KMS-11 (cell line): ENCODE measurements at regions not wholly inside any gene's neighbourhood (a gene's known extent, or its start where the extent isn't known, plus 50 kb on each side); places are given as distances from the start of the nearest gene placed in this dataset.

Experiments used
- H2AFZ ChIP-seq: fragments of 200-600 bp; sonication (generic); 2 replicates; pipeline ENCODE4 v1.6.1; 2016; ENCODE audit warnings: antibody characterized with exemption, mixed run types, low read depth
- H3K27ac ChIP-seq: fragments of 200-600 bp; sonication (generic); 2 replicates; pipeline ENCODE4 v1.6.1; 2016; ENCODE audit warnings: mild to moderate bottlenecking, mixed run types
- H3K27me3 ChIP-seq: fragments of 200-600 bp; sonication (generic); 2 replicates; pipeline ENCODE4 v1.6.1; 2017; ENCODE audit warnings: mild to moderate bottlenecking, low read depth, mixed run types, moderate library complexity; ENCODE audit not compliant: insufficient read depth
- H3K36me3 ChIP-seq: fragments of 200-600 bp; sonication (generic); 2 replicates; pipeline ENCODE4 v1.6.1; 2017; ENCODE audit warnings: mild to moderate bottlenecking, mixed run types; ENCODE audit not compliant: insufficient read depth
- H3K4me1 ChIP-seq: fragments of 200-600 bp; sonication (generic); 2 replicates; pipeline ENCODE4 v1.6.1; 2016; ENCODE audit warnings: mild to moderate bottlenecking, low read depth, mixed run types; ENCODE audit not compliant: poor library complexity, severe bottlenecking
- H3K4me2 ChIP-seq: fragments of 200-600 bp; sonication (generic); 2 replicates; pipeline ENCODE4 v1.7.0; 2016; ENCODE audit warnings: mild to moderate bottlenecking, mixed run types
- H3K4me3 ChIP-seq: fragments of 200-600 bp; sonication (generic); IDR thresholded peaks from 2 replicates; pipeline ENCODE4 v1.6.1; 2017; ENCODE audit warnings: low read depth, low read length, mixed read lengths; ENCODE audit not compliant: insufficient read depth
- H3K79me2 ChIP-seq: fragments of 200-600 bp; sonication (generic); 2 replicates; pipeline ENCODE4 v1.6.1; 2016; ENCODE audit warnings: low read depth, mixed run types; ENCODE audit not compliant: insufficient read depth
- H3K9ac ChIP-seq: fragments of 200-600 bp; sonication (generic); 2 replicates; pipeline ENCODE4 v1.6.1; 2016; ENCODE audit warnings: mild to moderate bottlenecking, mixed run types
- H4K20me1 ChIP-seq: fragments of 200-600 bp; sonication (generic); 2 replicates; pipeline ENCODE4 v1.6.1; 2016; ENCODE audit warnings: mild to moderate bottlenecking, mixed run types; ENCODE audit not compliant: insufficient read depth
- TF ChIP-seq, protein P1 (sequence below): fragments of 200-600 bp; sonication (generic); conservative IDR thresholded peaks from 2 replicates; pipeline ENCODE4 v1.6.1; 2017; ENCODE audit warnings: low read depth, mild to moderate bottlenecking, antibody characterized with exemption, low read length, moderate library complexity, mixed read lengths

DNA sequence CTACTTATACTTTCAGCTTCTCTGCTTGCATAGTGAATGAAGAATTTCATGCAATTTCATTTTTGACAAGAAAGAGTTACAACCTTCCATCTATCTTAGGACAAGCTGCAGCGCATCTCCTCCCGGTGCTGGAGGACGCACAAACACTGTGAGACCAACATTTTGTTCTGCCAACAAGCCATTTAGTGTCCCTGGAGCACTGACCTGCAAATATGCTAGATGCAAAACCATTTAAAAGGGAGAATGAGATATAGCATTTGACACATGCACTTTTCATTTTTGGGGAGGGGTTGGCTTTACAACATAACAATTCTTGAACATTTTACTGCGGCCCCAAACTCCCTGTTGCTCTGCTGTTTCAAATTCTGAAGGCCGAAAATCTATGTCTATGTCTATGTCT lies 127.2 kb upstream of the SLC30A5 start:
- Histone ChIP-seq H3K4me3 (no peak overlapping the region), H3K79me2 (no peaks in the 10 kb centered on the region), H3K4me2 (no peak overlapping the region), H3K36me3 (no peaks in the 10 kb centered on the region), H4K20me1 (no peaks in the 10 kb centered on the region), H3K27ac (no peak overlapping the region), H3K27me3 (no peaks in the 10 kb centered on the region), H3K4me1 (no peaks in the 10 kb centered on the region), H3K9ac (no peak overlapping the region), H2AFZ (no peak overlapping the region)
- TF ChIP-seq, protein P1, sequence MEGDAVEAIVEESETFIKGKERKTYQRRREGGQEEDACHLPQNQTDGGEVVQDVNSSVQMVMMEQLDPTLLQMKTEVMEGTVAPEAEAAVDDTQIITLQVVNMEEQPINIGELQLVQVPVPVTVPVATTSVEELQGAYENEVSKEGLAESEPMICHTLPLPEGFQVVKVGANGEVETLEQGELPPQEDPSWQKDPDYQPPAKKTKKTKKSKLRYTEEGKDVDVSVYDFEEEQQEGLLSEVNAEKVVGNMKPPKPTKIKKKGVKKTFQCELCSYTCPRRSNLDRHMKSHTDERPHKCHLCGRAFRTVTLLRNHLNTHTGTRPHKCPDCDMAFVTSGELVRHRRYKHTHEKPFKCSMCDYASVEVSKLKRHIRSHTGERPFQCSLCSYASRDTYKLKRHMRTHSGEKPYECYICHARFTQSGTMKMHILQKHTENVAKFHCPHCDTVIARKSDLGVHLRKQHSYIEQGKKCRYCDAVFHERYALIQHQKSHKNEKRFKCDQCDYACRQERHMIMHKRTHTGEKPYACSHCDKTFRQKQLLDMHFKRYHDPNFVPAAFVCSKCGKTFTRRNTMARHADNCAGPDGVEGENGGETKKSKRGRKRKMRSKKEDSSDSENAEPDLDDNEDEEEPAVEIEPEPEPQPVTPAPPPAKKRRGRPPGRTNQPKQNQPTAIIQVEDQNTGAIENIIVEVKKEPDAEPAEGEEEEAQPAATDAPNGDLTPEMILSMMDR: no peak

DNA sequence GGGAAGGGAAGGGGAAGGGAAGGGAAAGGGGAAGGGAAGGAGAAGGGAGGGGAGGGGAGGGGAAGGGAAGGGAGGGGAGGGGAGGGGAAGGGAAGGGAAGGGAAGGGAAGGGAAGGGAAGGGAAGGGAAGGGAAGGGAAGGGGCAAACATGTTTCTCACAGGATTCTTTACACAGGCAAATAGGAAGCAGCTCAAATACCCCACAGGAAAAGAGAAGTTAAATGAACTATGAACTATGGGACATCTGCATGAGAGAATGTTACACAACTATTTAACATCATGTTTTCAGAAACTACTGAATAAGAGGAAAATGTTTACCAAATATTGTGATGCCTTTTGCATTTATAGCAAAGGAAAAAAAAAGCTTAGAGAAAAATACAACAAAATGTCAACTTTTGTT lies 125.4 kb upstream of the SLC30A5 start:
- Histone ChIP-seq H3K4me3 (no peak overlapping the region), H3K9ac (no peak overlapping the region), H3K4me1 (no peaks in the 10 kb centered on the region), H3K36me3 (no peaks in the 10 kb centered on the region), H3K27ac (no peak overlapping the region), H4K20me1 (no peaks in the 10 kb centered on the region), H3K79me2 (no peaks in the 10 kb centered on the region), H3K27me3 (no peaks in the 10 kb centered on the region), H3K4me2 (no peak overlapping the region), H2AFZ (no peak overlapping the region)
- TF ChIP-seq, protein P1: no peak

DNA sequence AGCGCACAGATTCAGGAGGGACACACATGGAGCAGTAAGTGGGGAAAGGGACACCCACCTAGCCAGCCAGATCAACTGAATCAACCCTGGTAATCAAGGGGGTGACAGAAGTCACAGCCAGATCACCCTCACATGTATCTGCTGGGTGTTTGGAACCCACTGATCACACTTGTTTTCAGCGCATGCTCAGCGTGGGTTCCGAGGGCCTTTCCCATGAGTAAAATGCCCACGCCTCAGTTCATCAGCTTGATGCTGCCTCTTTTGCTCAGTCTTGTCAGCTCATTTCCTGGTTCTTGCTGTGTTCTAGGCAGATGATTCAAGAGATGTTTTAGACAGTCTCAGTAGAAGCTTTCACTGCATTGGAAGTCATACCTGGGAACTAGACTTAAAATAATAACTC lies 123.2 kb upstream of the SLC30A5 start:
- no peak overlapping the region for H2AFZ ChIP-seq
- TF ChIP-seq, protein P1: no peak

DNA sequence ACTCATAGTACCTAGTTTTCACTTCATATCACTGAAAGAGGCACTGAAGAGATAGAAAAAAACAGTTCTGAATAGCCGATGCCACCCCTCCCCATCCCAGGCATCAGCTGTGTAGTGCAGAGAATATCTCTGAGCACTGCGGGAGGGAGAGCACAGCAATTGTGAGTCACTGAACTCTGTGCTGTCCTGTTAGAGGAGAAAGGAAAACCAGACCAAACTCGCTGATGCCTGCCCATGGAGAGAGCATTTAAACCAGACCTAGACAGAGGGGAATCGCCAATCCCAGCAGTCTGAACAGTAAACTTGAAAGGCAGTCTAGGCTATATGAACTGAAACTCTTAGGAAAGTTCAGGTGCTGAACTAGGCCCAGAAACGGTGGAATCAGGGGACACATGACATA lies 120.1 kb upstream of the SLC30A5 start:
- no peak overlapping the region for H2AFZ ChIP-seq
- no peak overlapping the region for H3K9ac ChIP-seq
- H4K20me1 ChIP-seq: no peaks in the 10 kb centered on the region
- H3K4me2 ChIP-seq: no peak overlapping the region
- TF ChIP-seq, protein P1: no peak
- no peaks in the 10 kb centered on the region for H3K4me1 ChIP-seq
- no peaks in the 10 kb centered on the region for H3K27me3 ChIP-seq
- no peak overlapping the region for H3K4me3 ChIP-seq
- H3K36me3 ChIP-seq: no peaks in the 10 kb centered on the region
- no peaks in the 10 kb centered on the region for H3K79me2 ChIP-seq
- no peak overlapping the region for H3K27ac ChIP-seq

More for the DNA sequence above, 123.2 kb upstream of the SLC30A5 start:
- Histone ChIP-seq H3K4me2 (no peak overlapping the region), H3K79me2 (no peaks in the 10 kb centered on the region), H3K36me3 (no peaks in the 10 kb centered on the region), H3K27me3 (no peaks in the 10 kb centered on the region), H3K9ac (no peak overlapping the region), H3K27ac (no peak overlapping the region), H3K4me1 (no peaks in the 10 kb centered on the region), H4K20me1 (no peaks in the 10 kb centered on the region), H3K4me3 (no peak overlapping the region)

DNA sequence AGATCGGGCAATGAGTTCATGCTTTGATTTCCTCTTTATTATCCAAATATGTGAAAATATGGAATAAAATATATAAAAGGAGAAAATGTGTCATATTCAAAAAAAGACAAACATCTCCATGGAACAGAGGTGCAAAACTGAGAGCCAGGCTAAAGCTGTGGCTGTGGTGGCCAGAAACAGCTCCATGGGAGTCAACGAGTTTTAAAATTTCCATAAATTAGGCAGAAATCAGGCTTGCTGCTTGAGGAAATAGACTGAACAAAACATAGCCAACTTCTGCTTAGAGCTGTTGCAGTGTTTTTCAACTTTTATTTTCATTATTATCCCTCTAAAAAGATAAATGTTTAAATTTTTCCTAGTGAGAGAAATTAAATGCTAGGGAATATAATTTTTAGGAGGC lies 110.8 kb upstream of the SLC30A5 start:
- H3K4me3 ChIP-seq: no peak overlapping the region
- no peak overlapping the region for H2AFZ ChIP-seq
- TF ChIP-seq, protein P1: no peak
- H4K20me1 ChIP-seq: no peaks in the 10 kb centered on the region
- H3K27ac ChIP-seq: no peak overlapping the region
- H3K4me1 ChIP-seq: no peaks in the 10 kb centered on the region
- H3K27me3 ChIP-seq: no peaks in the 10 kb centered on the region
- no peak overlapping the region for H3K4me2 ChIP-seq
- no peaks in the 10 kb centered on the region for H3K79me2 ChIP-seq
- no peak overlapping the region for H3K9ac ChIP-seq
- no peaks in the 10 kb centered on the region for H3K36me3 ChIP-seq
